SH-SY5Y (cell line): ENCODE measurements at regions not wholly inside any gene's neighbourhood (a gene's known extent, or its start where the extent isn't known, plus 50 kb on each side); places are given as distances from the start of the nearest gene placed in this dataset.

Source experiments
- GATA2 ChIP-seq: IDR thresholded peaks from 2 replicates; pipeline ENCODE4 v1.6.1; 2011; ENCODE audit warnings: mild to moderate bottlenecking, low read depth, low read length
- GATA3 ChIP-seq: IDR thresholded peaks from 2 replicates; pipeline ENCODE4 v1.6.1; 2011; ENCODE audit warnings: low read depth, mild to moderate bottlenecking, low read length, moderate library complexity

DNA sequence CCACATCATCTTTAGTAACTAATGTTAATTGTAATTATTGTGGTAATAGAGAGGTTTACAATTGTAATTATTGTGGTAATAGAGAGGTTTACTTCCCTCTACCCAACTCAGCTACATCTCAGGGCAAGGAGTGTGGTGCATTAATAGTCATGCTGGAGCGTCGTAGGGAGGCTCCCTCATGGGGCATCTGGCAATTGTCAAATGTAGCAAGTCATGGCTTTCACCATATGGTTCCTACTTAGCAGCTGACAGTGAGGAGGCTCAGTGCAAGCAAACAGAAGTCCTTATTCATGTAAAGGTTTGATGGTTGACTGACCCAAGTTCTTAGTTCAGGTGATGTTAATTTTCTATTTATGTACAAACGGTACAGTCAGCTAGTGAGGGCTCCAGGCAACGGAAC is 1012.0 kb downstream of the FLRT2 start:
- TF ChIP-seq GATA3 (no peak), GATA2 (no peak)

DNA sequence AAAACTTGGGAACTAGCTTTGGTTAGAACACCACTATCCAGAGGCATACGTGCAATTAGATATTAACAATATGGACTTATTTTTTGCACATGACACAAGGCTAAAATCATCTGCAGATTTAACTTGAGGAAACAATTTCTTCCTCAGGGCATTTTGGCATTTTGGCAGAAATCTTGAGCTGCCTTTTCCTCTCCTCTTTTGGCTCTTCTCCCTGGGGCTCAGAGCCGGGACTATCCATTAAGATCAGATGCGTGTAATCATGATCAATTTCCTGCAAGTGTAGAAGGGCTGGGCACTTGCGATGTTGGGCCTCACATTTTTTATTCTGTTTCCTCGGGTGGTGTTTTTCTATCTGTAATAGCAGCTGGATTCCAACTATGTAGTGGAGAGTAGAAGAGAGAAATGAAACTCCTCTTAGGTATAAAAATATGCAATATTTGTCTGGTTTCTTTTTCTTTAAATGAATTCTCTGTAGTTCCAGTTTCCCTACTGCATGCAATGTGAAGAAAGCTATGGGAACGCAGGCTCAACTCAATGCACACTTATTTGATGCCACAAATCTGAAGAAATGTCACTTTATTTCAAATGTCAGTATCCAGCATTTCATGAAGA is 1010.8 kb downstream of the FLRT2 start:
- no peak for TF ChIP-seq GATA2
- no peak for TF ChIP-seq GATA3

DNA sequence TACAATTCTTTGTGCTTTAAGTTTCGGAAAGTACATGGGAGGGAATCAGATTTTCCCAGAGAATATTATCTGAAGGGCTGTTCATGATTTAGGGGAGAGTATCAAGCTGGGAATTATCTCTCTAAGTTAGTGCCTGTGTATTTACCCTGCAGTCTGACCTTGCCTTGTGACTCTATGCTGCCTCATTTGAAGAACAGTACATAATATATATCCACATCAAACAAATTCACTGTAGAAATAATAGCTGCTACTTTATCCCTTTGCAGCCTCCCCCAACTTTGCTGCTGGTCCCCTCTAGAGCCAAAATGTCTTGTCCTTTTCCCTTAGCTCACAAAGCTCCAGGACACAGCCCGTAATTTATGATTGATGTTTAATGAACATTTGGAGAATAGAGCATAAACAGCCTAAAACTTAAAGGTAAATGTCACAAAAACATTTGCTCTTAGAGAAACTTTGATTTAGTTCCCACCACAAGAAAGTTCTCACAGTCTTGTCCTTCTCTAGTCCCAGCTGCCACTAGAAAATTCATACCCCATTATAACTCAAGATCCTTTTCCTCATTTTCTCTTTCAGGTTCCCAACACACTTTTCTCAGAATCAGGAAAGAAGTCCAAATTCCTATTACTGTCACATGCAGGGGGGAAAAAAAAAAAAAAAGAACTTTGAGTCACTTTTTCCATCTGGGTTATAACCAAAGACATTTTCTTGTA is 1009.6 kb downstream of the FLRT2 start:
- TF ChIP-seq GATA3, result no peak
- TF ChIP-seq GATA2, result no peak

DNA sequence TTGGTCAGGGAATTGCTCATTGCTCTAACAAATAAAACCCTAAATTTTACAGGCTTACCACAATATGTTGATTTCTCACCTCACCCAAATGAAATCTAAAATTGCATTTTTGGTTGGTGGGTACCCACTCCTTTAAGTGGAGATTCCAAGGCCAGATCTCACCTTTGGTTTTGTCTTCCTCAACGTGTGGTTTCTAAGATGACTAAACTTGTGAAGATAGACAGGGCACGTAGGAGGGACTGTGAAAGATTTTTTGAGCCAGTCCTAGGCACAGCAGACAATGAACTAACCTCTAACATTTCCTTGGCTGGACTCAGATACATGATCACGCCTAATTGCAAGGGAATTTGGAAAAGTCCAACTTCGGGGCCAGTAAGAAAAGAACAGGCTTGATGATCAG is 1003.9 kb downstream of the FLRT2 start:
- TF ChIP-seq GATA2 (no peak), GATA3 (no peak)

DNA sequence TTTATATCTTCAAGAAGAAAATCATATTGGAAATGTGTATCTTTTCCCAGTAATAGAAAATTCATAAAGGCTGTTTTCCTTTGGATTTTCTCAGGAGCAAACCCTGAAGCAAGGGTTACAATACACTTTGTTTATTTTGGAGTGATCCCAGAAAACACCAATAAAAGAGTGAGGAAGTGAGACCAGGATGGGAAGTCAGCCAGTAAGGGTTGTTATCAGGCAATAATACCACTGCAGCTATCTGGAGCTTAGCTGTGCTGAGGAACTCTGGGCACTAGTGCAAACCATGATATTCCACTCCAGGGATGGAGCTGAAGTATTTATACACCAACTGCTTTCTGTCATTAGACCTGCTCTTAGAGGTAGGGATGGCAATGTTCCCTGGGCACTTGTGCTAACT is 1002.3 kb downstream of the FLRT2 start:
- TF ChIP-seq GATA2, result no peak
- no peak for TF ChIP-seq GATA3

DNA sequence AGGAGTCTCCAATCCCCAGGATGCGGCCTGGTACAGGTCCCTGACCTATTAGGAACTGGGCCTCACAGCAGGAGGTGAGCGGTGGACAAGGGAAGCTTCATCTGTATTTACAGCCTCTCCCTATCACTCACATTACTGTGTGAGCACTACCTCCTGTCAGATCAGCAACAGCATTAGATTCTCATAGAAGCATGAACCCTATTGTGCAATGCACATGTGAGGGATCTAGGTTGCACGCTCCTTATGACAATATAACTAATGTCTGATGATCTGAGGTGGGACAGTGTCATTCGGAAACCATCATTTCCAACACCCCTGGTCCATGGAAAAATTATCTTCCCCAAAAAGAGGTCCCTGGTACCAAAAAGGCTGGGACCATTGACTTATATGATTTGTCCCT is 1000.5 kb downstream of the FLRT2 start:
- no peak for TF ChIP-seq GATA3
- TF ChIP-seq GATA2, result no peak

DNA sequence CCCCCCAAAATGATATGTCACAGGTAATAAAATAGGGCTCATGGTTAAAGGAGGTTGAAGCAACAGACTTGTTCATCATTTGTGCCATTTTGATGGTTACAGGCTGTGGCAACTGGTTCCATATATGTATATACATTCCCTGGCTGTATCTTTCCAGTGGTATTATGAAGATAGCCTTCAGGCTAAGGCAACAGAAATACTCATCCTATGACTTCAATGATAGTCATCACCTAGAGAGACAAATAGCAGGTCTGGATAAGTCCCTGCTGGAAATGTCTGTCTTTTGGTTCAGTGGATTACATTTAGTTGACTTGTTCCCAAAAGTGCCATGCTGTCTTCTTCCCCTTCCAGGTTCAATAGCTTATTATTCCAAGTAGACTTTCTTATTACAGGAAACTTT is 997.4 kb downstream of the FLRT2 start:
- TF ChIP-seq GATA2, result no peak
- TF ChIP-seq GATA3, result no peak

DNA sequence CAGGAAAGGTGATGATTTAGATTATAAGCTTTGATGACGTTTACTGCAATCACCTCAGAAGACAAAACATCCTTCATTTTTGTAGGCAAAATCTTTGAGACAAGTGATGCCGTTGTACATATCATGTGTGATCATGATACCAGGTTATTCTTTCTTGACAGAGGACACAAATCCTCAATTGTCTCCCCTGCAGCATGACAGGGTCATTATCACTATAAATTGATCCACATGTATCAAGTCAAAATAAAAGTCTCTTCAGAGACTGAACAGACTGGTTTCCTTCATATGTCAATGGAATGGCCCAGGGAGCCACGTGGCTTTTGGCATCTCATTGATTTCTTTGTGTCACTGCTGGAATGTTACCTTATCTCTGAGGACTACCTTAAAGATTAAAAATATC is 995.7 kb downstream of the FLRT2 start:
- TF ChIP-seq GATA2, result no peak
- TF ChIP-seq GATA3, result no peak

DNA sequence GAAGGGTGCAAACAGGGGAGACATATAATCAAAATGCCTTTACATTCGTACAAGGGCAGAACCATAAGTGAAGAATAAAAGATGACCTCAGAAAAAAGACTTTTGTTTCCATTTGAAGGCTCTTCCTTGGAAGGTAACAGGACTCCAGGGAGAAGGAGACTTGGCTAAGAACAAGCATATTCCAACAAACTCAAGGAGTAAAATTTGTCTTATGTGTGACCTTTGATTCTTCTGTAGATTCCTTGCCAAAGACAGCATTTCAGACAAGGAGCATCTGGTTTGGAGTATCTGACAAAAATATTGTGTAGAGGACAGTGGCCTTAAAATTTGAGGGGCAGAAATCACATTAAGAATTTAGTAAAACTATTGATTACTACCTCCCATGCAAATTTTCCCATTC is 991.9 kb downstream of the FLRT2 start:
- TF ChIP-seq GATA3 (no peak), GATA2 (no peak)

DNA sequence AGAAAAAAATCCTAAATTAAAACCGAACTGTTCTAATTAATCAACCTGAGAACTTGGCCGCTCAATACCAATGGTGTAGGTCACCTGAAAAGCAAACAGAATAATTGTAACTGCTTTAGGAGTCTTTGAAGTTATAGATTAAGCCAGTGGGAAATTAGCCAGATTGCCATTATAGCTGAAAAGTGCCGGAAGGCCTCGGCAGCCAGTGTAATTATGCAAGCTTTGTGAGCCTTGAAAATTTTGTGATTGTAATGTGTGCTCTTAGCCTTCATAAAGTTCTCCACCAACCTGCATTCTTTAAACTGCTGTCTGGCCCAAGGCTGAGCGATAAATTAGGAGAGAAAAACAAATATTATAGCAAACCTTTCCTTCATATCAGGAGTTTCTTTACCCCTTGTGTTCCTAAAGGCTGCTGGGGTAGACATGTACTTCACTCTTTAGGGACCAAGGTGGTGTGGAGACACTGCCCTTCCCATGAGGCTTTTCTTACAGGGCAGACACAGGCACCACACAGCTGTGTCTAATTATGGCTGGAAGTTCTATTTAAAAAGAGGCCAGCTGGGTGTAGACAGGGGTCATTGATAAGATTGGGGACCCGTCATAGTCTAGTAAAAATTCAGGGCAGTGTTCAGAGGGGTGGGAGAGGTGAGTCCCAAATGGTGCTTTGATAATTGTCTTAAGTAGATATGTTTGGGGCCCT is 991.2 kb downstream of the FLRT2 start:
- TF ChIP-seq GATA2 (no peak), GATA3 (no peak)

DNA sequence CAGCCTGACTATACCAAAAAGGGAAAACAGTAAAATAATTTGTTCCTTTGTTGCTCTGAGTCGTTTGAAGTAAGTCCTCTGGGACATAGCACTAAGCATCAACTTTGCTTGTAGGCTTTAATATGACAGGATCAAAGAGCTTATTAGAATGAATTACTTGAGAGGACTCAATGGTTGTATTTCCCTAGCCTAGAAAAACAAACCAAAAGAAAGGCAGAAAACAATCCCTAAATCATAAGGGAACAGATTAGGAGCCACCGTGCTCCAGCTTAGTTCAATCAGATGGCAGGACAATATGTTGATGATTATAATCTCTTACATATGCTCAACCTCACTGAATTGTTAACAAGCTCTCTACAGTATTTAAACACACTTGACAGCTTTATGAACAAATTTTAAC is 988.4 kb downstream of the FLRT2 start:
- TF ChIP-seq GATA2 (no peak), GATA3 (no peak)

DNA sequence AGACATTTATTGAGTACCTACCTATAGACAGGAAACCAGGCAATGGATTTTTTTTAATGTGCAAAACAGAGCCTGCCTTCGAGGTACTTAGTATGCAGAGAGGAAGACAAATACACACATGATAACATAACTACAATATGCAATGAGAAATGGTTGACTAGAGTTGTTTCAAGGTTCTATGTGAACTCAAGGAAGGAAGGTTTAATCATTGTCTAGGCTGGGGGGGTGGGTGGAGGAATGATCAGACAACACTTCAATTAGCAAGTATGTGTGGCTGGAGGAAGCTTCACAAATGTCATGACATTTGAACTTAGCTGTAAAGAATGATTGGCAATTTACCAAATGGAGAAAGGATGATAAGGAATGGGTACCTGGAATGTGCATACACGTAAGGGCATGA is 985.3 kb downstream of the FLRT2 start:
- no peak for TF ChIP-seq GATA2
- TF ChIP-seq GATA3, result no peak

DNA sequence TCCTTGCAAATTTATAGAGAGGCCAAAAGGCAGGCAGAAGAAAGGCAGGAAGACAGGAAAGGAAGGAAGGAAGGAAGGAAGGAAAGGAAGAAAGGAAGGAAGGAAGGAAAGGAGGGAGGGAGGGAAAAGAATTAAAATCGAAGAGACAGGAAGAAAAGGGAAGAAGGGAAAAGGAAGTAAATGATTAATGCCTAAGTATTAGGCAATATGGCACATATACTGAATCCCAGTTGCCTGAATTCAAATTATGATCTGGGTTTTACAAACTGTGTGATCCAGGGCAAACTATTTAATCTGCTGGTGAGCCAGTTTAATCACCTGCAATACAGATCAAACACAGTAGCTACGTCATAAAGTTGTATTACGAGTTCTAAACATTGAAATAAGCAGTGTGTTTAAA is 983.6 kb downstream of the FLRT2 start:
- TF ChIP-seq GATA2 (no peak), GATA3 (no peak)

DNA sequence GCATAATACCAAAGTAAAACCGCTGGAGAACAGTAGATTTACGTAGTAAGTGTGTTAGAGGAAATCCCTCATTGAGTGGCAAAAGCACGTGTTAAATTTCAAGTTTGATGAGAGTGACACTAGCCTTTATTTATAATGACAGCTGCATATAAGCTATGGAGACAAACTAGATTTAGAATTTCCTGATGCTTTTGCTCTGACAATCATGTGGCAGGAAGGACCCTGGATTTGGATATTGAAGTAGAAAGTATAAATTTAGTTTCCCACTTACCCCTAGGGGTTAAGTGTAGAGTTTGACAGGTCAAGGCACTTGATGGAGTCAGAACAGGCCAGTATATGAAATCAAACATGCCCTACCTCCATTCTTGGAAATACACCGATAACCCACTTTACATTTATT is 983.1 kb downstream of the FLRT2 start:
- TF ChIP-seq GATA3 (no peak), GATA2 (no peak)

DNA sequence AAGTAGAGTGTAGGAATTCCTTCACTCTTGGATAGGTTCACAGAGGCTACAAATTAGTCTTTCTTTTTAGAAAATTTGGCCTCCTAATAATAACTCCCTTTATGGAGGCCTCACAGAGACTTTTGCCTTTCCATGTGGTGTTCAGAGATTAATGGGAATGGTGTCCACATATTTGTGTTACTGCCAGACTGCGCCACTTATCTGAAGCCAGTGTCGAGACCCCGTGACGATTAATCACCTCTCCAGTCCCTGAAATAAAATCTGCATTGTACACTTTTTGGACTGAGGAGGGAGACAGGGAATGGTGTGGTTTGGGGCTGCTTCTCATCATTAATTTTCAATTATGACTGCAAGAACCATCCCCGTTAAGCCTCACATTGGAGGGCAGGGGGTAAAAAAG is 980.5 kb downstream of the FLRT2 start:
- TF ChIP-seq GATA3 (no peak), GATA2 (no peak)

DNA sequence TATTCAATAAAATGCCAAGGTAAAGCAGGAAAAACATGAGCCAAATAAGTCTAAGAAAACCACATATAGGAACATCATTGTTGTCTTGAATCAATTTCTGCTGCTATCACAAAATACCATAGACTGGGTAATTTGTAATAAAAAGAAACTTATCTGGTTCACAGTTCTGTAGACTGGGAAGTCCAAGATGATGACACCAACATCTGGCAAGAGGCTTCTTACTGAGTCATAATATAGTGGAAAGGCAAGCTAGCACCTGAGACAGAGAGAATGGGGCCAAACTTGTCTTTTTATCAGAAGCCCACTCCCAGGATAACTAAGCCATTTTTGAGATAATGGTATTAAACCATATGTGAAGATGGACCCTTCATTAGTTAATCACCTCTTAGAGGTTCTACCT is 975.9 kb downstream of the FLRT2 start:
- TF ChIP-seq GATA2, result no peak
- TF ChIP-seq GATA3, result no peak

DNA sequence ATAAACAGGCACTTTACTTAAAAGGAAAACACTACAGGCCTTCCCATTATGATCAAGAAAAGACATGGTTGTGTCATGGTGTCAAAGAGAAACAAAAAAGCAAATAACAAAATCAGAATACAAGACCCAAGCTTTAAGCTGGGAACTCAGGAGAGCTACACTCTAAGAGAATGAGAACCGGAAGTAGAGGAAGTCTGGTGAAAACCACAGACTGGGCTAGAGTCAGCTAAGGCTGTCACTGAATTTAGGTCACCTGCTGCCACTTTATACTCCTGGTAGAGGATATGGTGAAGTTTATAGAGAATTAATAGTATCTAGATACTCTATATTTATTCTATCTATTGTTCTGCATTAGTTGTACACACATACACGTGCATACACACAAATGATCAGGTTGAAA is 971.7 kb downstream of the FLRT2 start:
- TF ChIP-seq GATA3, result no peak
- TF ChIP-seq GATA2, result no peak

DNA sequence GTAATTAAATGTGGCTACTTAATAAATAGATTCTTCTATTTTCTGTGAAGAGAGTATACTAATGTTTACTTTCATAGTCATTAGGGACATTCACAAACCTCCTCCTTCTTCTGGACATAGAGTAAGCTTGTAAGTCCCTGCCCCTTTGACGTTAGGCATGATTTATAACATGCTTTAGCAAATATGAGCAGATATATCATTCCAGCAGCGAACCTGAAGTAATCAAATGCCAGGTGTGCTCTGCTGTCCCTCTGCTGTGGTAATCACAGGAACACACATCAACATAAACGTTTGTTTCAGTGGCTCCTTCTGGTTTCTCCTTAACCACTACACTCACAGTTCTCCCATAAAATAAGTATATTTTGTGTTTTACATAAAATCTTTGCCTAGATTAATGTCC is 961.8 kb downstream of the FLRT2 start:
- TF ChIP-seq GATA3 (no peak), GATA2 (no peak)
